CD4-positive, alpha-beta T cell (primary cell): ENCODE measurements at regions not wholly inside any gene's neighbourhood (a gene's known extent, or its start where the extent isn't known, plus 50 kb on each side); places are given as distances from the start of the nearest gene placed in this dataset.

Source experiments
- ATAC-seq: fragments of 200-7000 bp; cut with Tn5 transposase; one replicate; pipeline ENCODE4 v1.10.0; 2022; ENCODE audit warnings: mild to moderate bottlenecking; ENCODE audit not compliant: poor library complexity
- CTCF ChIA-PET: fragments of 350-600 bp; sonication (Branson Sonifier 250); formaldehyde crosslinking; loops from one replicate; lab custom pipeline; 2021; ENCODE audit warnings: antibody characterized with exemption, inconsistent platforms; lab: Charles Lee
- POLR2A ChIA-PET: fragments of 350-600 bp; sonication (Branson Sonifier 250); formaldehyde crosslinking; loops from one replicate; lab custom pipeline; 2021; ENCODE audit warnings: antibody characterized with exemption, inconsistent platforms; lab: Charles Lee
- DNase-seq, 14 experiments: peaks; one replicate each; pipeline ENCODE4 v3.0.0-alpha.2; 2013 to 2020; ENCODE audit warnings: mixed read lengths in 2 of 14
- H3K27ac ChIP-seq, 2 donors: one replicate each; pipeline versions ENCODE4 v1.5.1 to v1.7.0; 2013; ENCODE audit warnings: low read length in 2 of 2, low read depth in 1 of 2, mild to moderate bottlenecking in 1 of 2
- H3K27me3 ChIP-seq, 2 experiments: 1 replicate in 1 of 2; 2 replicates in 1 of 2; pipeline versions ENCODE4 v1.6.1 to v1.7.0; 2013; ENCODE audit warnings: low read length in 2 of 2, control low read depth in 1 of 2, mild to moderate bottlenecking in 1 of 2, moderate library complexity in 1 of 2; ENCODE audit not compliant: insufficient read depth in 2 of 2, control insufficient read depth in 1 of 2
- H3K36me3 ChIP-seq: one replicate; pipeline ENCODE4 v1.6.1; 2013; ENCODE audit warnings: low read length, control low read depth; ENCODE audit not compliant: insufficient read depth
- H3K4me1 ChIP-seq: one replicate; pipeline ENCODE4 v1.6.1; 2013; ENCODE audit warnings: low read length, control low read depth; ENCODE audit not compliant: insufficient read depth
- H3K4me3 ChIP-seq: one replicate; pipeline ENCODE4 v1.5.1; 2013; ENCODE audit warnings: mild to moderate bottlenecking, low read length, moderate library complexity
- H3K9me3 ChIP-seq, 2 experiments: 1 replicate in 1 of 2; 2 replicates in 1 of 2; pipeline versions ENCODE4 v1.6.1 to v1.7.0; 2013; ENCODE audit warnings: low read length in 2 of 2, mild to moderate bottlenecking in 2 of 2, control low read depth in 1 of 2, moderate library complexity in 1 of 2; ENCODE audit not compliant: control insufficient read depth in 1 of 2, insufficient read depth in 1 of 2
- H3K27ac Mint-ChIP-seq: one replicate; pipeline ENCODE4 v1.8.0; 2020; ENCODE audit warnings: mixed read lengths
- H3K27me3 Mint-ChIP-seq: one replicate; pipeline ENCODE4 v1.8.0; 2021; ENCODE audit warnings: mixed read lengths
- H3K36me3 Mint-ChIP-seq: one replicate; pipeline ENCODE4 v1.8.0; 2021; ENCODE audit warnings: low read depth, mixed read lengths
- H3K4me1 Mint-ChIP-seq: one replicate; pipeline ENCODE4 v1.8.0; 2021; ENCODE audit warnings: low read depth, mixed read lengths
- H3K4me3 Mint-ChIP-seq: one replicate; pipeline ENCODE4 v1.8.0; 2020; ENCODE audit warnings: mild to moderate bottlenecking, mixed read lengths
- H3K9me3 Mint-ChIP-seq: one replicate; pipeline ENCODE4 v1.8.0; 2020; ENCODE audit warnings: mixed read lengths
- intact Hi-C, 2 experiments: fragments of 100-400 bp; cut with DNase I in 1 of 2; cut with micrococcal nuclease in 1 of 2; formaldehyde crosslinking; loops; one replicate each; pipeline versions ENCODE4 v1.15.1 to v1.9.0; 2023 to 2025; cut with DNase I, micrococcal nuclease
- TF ChIP-seq, protein P1 (sequence below): fragments of 200-600 bp; IDR thresholded peaks from one replicate; pipeline ENCODE4 v1.8.0; 2022; ENCODE audit warnings: antibody characterized with exemption, mild to moderate bottlenecking

DNA sequence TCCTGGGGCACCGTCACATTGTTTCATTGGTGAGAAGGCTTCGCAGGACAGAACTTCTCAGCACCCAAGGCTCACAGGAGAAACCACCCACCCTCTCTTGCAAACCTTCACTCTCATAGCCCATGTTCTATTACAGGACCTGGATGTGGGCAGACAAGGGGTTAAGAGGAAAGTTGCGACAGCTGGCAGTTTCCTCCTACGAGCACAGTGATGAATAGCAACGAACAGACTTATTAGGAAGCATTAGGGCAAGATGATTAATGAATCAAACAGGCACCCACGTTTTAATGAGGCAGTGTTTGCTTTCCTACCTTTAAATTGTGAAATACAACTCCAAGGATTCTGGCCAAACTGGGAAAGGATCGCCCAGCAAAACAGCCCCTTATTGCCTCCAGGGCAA, 339.3 kb downstream of the DRD1 start:
- no peak overlapping the region for H3K27ac ChIP-seq
- H3K4me3 Mint-ChIP-seq = no peak overlapping the region
- peaks cover 3% of the 10 kb centered on the region for H3K9me3 Mint-ChIP-seq
- H3K27me3 ChIP-seq = peaks cover 0 to 5% of the 10 kb centered on the region in 2 experiments
- H3K27me3 Mint-ChIP-seq = peaks cover 37% of the 10 kb centered on the region
- intact Hi-C loops = no loop called here
- H3K4me3 ChIP-seq = no peak overlapping the region
- no peak for ATAC-seq
- ChIA-PET POLR2A (no interaction called here), CTCF (no interaction called here)
- H3K4me1 ChIP-seq = no peaks in the 10 kb centered on the region
- no peak for DNase-seq
- peaks cover 0 to 7% of the 10 kb centered on the region in 2 experiments for H3K9me3 ChIP-seq
- TF ChIP-seq, protein P1, sequence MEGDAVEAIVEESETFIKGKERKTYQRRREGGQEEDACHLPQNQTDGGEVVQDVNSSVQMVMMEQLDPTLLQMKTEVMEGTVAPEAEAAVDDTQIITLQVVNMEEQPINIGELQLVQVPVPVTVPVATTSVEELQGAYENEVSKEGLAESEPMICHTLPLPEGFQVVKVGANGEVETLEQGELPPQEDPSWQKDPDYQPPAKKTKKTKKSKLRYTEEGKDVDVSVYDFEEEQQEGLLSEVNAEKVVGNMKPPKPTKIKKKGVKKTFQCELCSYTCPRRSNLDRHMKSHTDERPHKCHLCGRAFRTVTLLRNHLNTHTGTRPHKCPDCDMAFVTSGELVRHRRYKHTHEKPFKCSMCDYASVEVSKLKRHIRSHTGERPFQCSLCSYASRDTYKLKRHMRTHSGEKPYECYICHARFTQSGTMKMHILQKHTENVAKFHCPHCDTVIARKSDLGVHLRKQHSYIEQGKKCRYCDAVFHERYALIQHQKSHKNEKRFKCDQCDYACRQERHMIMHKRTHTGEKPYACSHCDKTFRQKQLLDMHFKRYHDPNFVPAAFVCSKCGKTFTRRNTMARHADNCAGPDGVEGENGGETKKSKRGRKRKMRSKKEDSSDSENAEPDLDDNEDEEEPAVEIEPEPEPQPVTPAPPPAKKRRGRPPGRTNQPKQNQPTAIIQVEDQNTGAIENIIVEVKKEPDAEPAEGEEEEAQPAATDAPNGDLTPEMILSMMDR = no peak
- no peaks in the 10 kb centered on the region for H3K36me3 Mint-ChIP-seq
- H3K36me3 ChIP-seq = no peaks in the 10 kb centered on the region
- H3K4me1 Mint-ChIP-seq = no peaks in the 10 kb centered on the region
- H3K27ac Mint-ChIP-seq = no peak overlapping the region

DNA sequence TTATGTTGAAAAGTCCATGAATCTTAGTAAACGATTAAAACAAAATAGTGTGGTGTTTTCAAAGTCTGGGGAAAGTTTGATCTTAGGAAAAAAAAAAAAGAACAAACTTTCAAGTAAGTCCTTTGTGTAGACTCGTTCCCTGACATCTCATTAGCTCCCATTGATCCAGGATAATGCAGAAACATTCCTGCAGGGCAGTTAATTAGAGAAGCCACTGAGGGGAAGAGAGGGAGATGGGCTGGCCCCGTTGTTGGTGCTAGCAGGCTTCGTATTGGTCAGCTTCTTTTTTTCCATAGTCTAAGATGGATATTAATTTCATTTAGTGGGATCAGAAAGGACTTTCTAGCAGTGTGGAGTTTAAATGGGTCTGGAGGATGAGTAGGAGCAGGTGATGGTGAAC, 340.2 kb downstream of the DRD1 start:
- H3K4me1 Mint-ChIP-seq = no peaks in the 10 kb centered on the region
- DNase-seq (no peak), ATAC-seq (no peak)
- Histone ChIP-seq H3K27ac (no peak overlapping the region), H3K36me3 (no peaks in the 10 kb centered on the region), H3K9me3 (no peaks in the 10 kb centered on the region), H3K27me3 (peaks cover 0 to 5% of the 10 kb centered on the region in 2 experiments), H3K4me1 (no peaks in the 10 kb centered on the region), H3K4me3 (no peak overlapping the region)
- no peak overlapping the region for H3K27ac Mint-ChIP-seq
- intact Hi-C loops = no loop called here
- peaks cover 44% of the 10 kb centered on the region for H3K27me3 Mint-ChIP-seq
- TF ChIP-seq, protein P1 = no peak
- POLR2A ChIA-PET = no interaction called here
- no peak overlapping the region for H3K4me3 Mint-ChIP-seq
- no peaks in the 10 kb centered on the region for H3K9me3 Mint-ChIP-seq
- no peaks in the 10 kb centered on the region for H3K36me3 Mint-ChIP-seq
- CTCF ChIA-PET = no interaction called here

DNA sequence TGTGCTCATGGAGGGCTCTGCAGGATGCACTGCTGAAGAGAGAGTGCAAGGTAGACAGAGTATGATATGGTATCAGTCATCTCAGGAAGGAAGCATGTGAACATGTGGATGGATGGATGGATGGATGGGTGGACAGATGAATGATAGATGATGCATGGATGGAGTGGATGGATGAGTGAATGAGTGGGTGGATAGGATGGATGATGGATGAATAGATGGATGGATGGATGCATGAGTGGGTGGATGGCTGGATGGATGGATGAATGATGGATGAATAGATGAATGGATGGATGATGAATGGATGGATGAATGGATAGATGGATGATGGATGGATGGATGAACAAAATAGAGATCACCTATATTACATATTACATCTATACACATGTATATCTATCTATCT, 341.3 kb downstream of the DRD1 start:
- H3K4me1 Mint-ChIP-seq = no peaks in the 10 kb centered on the region
- no peak overlapping the region for H3K4me3 Mint-ChIP-seq
- H3K36me3 Mint-ChIP-seq = no peaks in the 10 kb centered on the region
- ChIA-PET CTCF (no interaction called here), POLR2A (no interaction called here)
- peaks cover 45% of the 10 kb centered on the region for H3K27me3 Mint-ChIP-seq
- ATAC-seq (no peak), DNase-seq (no peak)
- no peaks in the 10 kb centered on the region for H3K9me3 ChIP-seq
- intact Hi-C loops = no loop called here
- H3K4me1 ChIP-seq = no peaks in the 10 kb centered on the region
- H3K9me3 Mint-ChIP-seq = no peaks in the 10 kb centered on the region
- H3K36me3 ChIP-seq = no peaks in the 10 kb centered on the region
- TF ChIP-seq, protein P1 = no peak
- H3K4me3 ChIP-seq = no peak overlapping the region
- no peak overlapping the region for H3K27ac Mint-ChIP-seq
- H3K27me3 ChIP-seq = peaks cover 0 to 5% of the 10 kb centered on the region in 2 experiments
- H3K27ac ChIP-seq = no peak overlapping the region
